H7 (cell line): ENCODE measurements at regions not wholly inside any gene's neighbourhood (a gene's known extent, or its start where the extent isn't known, plus 50 kb on each side); places are given as distances from the start of the nearest gene placed in this dataset.

Source experiments
- DNase-seq: peaks from one replicate; pipeline ENCODE4 v3.0.0; 2012
- H3K27me3 ChIP-seq: 2 replicates; pipeline ENCODE4 v1.6.0; 2011; ENCODE audit warnings: mild to moderate bottlenecking, low read length; ENCODE audit not compliant: control insufficient read depth, insufficient read depth
- H3K36me3 ChIP-seq: replicated peaks from 2 replicates; pipeline ENCODE4 v1.5.1; 2011; ENCODE audit warnings: low read length; ENCODE audit not compliant: control insufficient read depth, insufficient read depth
- H3K4me3 ChIP-seq: 2 replicates; pipeline ENCODE4 v1.5.1; 2011; ENCODE audit warnings: low read depth, mild to moderate bottlenecking, control low read depth, low read length, moderate library complexity; ENCODE audit not compliant: insufficient read depth

- H3K36me3 ChIP-seq = no peaks in the 10 kb centered on the region
- H3K4me3 ChIP-seq = no peak overlapping the region
- no peak for DNase-seq
- H3K27me3 ChIP-seq = no peaks in the 10 kb centered on the region
Observed at GRCh38 chr2:180494286-180494685, 486.1 kb upstream of the UBE2E3 start.

- no peak for DNase-seq
- H3K27me3 ChIP-seq = no peaks in the 10 kb centered on the region
- no peaks in the 10 kb centered on the region for H3K36me3 ChIP-seq
- no peak overlapping the region for H3K4me3 ChIP-seq
Observed at GRCh38 chr2:180482696-180483095, 475.6 kb upstream of the CWC22 start.

GRCh38 chr2:180481998-180482397, 474.9 kb upstream of the CWC22 start:
- no peaks in the 10 kb centered on the region for H3K36me3 ChIP-seq
- H3K4me3 ChIP-seq = no peak overlapping the region
- no peak for DNase-seq
- no peaks in the 10 kb centered on the region for H3K27me3 ChIP-seq

GRCh38 chr2:180478883-180479282, 471.8 kb upstream of the CWC22 start:
- H3K27me3 ChIP-seq = no peaks in the 10 kb centered on the region
- H3K4me3 ChIP-seq = no peak overlapping the region
- H3K36me3 ChIP-seq = no peaks in the 10 kb centered on the region
- no peak for DNase-seq

GRCh38 chr2:180474716-180475115, 467.6 kb upstream of the CWC22 start:
- no peak for DNase-seq

GRCh38 chr2:180473456-180473855, 466.4 kb upstream of the CWC22 start:
- no peaks in the 10 kb centered on the region for H3K27me3 ChIP-seq
- no peak for DNase-seq
- no peaks in the 10 kb centered on the region for H3K36me3 ChIP-seq
- no peak overlapping the region for H3K4me3 ChIP-seq

More at GRCh38 chr2:180474716-180475115, 467.6 kb upstream of the CWC22 start:
- Histone ChIP-seq H3K4me3 (no peak overlapping the region), H3K27me3 (no peaks in the 10 kb centered on the region), H3K36me3 (no peaks in the 10 kb centered on the region)

- Histone ChIP-seq H3K4me3 (no peak overlapping the region), H3K27me3 (no peaks in the 10 kb centered on the region), H3K36me3 (no peaks in the 10 kb centered on the region)
- no peak for DNase-seq
Observed at GRCh38 chr2:180472133-180472532, 465.0 kb upstream of the CWC22 start.

GRCh38 chr2:180463608-180464007, 456.5 kb upstream of the CWC22 start:
- Histone ChIP-seq H3K4me3 (no peak overlapping the region), H3K27me3 (no peaks in the 10 kb centered on the region), H3K36me3 (no peaks in the 10 kb centered on the region)
- DNase-seq = no peak

GRCh38 chr2:180461761-180462160, 454.7 kb upstream of the CWC22 start:
- Histone ChIP-seq H3K27me3 (no peaks in the 10 kb centered on the region), H3K4me3 (no peak overlapping the region), H3K36me3 (no peaks in the 10 kb centered on the region)
- no peak for DNase-seq

GRCh38 chr2:180456801-180457200, 449.7 kb upstream of the CWC22 start:
- DNase-seq = no peak
- H3K36me3 ChIP-seq = no peaks in the 10 kb centered on the region
- H3K27me3 ChIP-seq = no peaks in the 10 kb centered on the region
- H3K4me3 ChIP-seq = no peak overlapping the region

- DNase-seq = no peak
- no peaks in the 10 kb centered on the region for H3K36me3 ChIP-seq
- no peaks in the 10 kb centered on the region for H3K27me3 ChIP-seq
- no peak overlapping the region for H3K4me3 ChIP-seq
Observed at GRCh38 chr2:180450841-180451240, 443.7 kb upstream of the CWC22 start.

GRCh38 chr2:180449171-180449915, 442.2 kb upstream of the CWC22 start:
- no peak for DNase-seq
- Histone ChIP-seq H3K36me3 (no peaks in the 10 kb centered on the region), H3K4me3 (no peak overlapping the region), H3K27me3 (no peaks in the 10 kb centered on the region)

GRCh38 chr2:180446492-180446891, 439.4 kb upstream of the CWC22 start:
- no peaks in the 10 kb centered on the region for H3K36me3 ChIP-seq
- no peaks in the 10 kb centered on the region for H3K27me3 ChIP-seq
- no peak for DNase-seq
- H3K4me3 ChIP-seq = no peak overlapping the region

GRCh38 chr2:180443888-180444287, 436.8 kb upstream of the CWC22 start:
- DNase-seq = no peak
- Histone ChIP-seq H3K4me3 (no peak overlapping the region), H3K27me3 (no peaks in the 10 kb centered on the region), H3K36me3 (no peaks in the 10 kb centered on the region)

GRCh38 chr2:180442860-180443644, 436.0 kb upstream of the CWC22 start:
- no peaks in the 10 kb centered on the region for H3K27me3 ChIP-seq
- H3K36me3 ChIP-seq = no peaks in the 10 kb centered on the region
- no peak for DNase-seq
- H3K4me3 ChIP-seq = no peak overlapping the region
